HCT116 (cell line): ENCODE measurements at regions not wholly inside any gene's neighbourhood (a gene's known extent, or its start where the extent isn't known, plus 50 kb on each side); places are given as distances from the start of the nearest gene placed in this dataset.

Experiments
- EGR1 ChIP-seq: IDR thresholded peaks from 2 replicates; pipeline ENCODE4 v1.6.1; 2012; ENCODE audit warnings: low read depth
- EZH2 ChIP-seq: fragments of 200-600 bp; sonication (generic); IDR thresholded peaks from 2 replicates; pipeline ENCODE4 v1.6.1; 2017; ENCODE audit warnings: antibody characterized with exemption, mixed run types
- EZH2phosphoT487 ChIP-seq: fragments of 200-600 bp; IDR thresholded peaks from 2 replicates; pipeline ENCODE4 v1.6.1; 2018; ENCODE audit warnings: antibody characterized with exemption, borderline replicate concordance
- POLR2A ChIP-seq: IDR thresholded peaks from 2 replicates; pipeline ENCODE4 v1.7.0; 2011; ENCODE audit warnings: borderline replicate concordance; ENCODE audit not compliant: insufficient read depth, insufficient read length; ENCODE audit errors: extremely low read depth
- POLR2AphosphoS5 ChIP-seq: IDR thresholded peaks from 2 replicates; pipeline ENCODE4 v1.6.1; 2011; ENCODE audit warnings: mild to moderate bottlenecking, low read depth, low read length, moderate library complexity
- RAD21 ChIP-seq: IDR thresholded peaks from 2 replicates; pipeline ENCODE4 v1.6.1; 2012; ENCODE audit warnings: low read depth, mild to moderate bottlenecking
- SIN3A ChIP-seq: IDR thresholded peaks from 2 replicates; pipeline ENCODE4 v1.6.1; 2012; ENCODE audit warnings: low read depth
- SP1 ChIP-seq: IDR thresholded peaks from 2 replicates; pipeline ENCODE4 v1.6.1; 2012; ENCODE audit warnings: low read depth
- TCF7L2 ChIP-seq: IDR thresholded peaks from 2 replicates; pipeline ENCODE4 v1.7.0; 2011; ENCODE audit warnings: borderline replicate concordance, inconsistent platforms; ENCODE audit not compliant: insufficient read depth, insufficient read length; ENCODE audit errors: extremely low read depth
- YY1 ChIP-seq: IDR thresholded peaks from 2 replicates; pipeline ENCODE4 v1.6.1; 2011; ENCODE audit warnings: low read length, low read depth, moderate library complexity, mild to moderate bottlenecking; ENCODE audit not compliant: insufficient replicate concordance; ENCODE audit errors: extremely low read depth
- ZNF274 ChIP-seq: fragments of 200-500 bp; sonication (Bioruptor generic); IDR thresholded peaks from 2 replicates; pipeline ENCODE4 v1.6.1; 2014; ENCODE audit warnings: mild to moderate bottlenecking, low read depth, low read length, inconsistent platforms
- TF ChIP-seq, protein P1 (sequence below), 3 experiments: fragments of 200-600 bp in 1 of 3; sonication (generic) in 1 of 3; IDR thresholded peaks in 2 of 3; conservative IDR thresholded peaks in 1 of 3; 2 replicates each; pipeline ENCODE4 v1.5.1; 2012 to 2017; ENCODE audit warnings: low read depth in 2 of 3, low read length in 2 of 3, antibody characterized with exemption in 1 of 3, borderline replicate concordance in 1 of 3, control low read depth in 1 of 3, mild to moderate bottlenecking in 1 of 3, mixed read lengths in 1 of 3, mixed run types in 1 of 3, moderate library complexity in 1 of 3; ENCODE audit not compliant: insufficient read depth in 1 of 3
- TF ChIP-seq, protein P2 (sequence below): IDR thresholded peaks from 2 replicates; pipeline ENCODE4 v1.6.1; 2012
- TF ChIP-seq, protein P3 (sequence below): IDR thresholded peaks from 2 replicates; pipeline ENCODE4 v1.6.1; 2012; ENCODE audit warnings: low read depth

DNA sequence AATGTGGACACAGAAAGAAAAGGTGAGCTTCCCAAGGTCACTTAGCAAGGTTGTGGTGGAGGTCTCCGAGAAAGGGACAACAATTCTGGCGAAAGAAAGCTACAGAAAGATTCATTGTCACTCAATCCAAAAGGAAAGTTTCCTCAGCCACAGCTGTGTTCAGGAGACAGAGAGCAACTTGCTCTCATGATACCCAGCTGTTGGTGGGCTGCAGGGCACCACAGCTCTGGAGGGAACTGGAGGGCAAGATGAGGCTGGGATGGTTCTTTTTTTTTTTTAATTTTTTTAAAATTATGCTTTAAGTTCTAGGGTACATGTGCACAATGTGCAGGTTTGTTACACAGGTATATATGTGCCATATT is 50.7 kb upstream of the VTCN1 start:
- TF ChIP-seq, protein P1, sequence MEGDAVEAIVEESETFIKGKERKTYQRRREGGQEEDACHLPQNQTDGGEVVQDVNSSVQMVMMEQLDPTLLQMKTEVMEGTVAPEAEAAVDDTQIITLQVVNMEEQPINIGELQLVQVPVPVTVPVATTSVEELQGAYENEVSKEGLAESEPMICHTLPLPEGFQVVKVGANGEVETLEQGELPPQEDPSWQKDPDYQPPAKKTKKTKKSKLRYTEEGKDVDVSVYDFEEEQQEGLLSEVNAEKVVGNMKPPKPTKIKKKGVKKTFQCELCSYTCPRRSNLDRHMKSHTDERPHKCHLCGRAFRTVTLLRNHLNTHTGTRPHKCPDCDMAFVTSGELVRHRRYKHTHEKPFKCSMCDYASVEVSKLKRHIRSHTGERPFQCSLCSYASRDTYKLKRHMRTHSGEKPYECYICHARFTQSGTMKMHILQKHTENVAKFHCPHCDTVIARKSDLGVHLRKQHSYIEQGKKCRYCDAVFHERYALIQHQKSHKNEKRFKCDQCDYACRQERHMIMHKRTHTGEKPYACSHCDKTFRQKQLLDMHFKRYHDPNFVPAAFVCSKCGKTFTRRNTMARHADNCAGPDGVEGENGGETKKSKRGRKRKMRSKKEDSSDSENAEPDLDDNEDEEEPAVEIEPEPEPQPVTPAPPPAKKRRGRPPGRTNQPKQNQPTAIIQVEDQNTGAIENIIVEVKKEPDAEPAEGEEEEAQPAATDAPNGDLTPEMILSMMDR (IDR thresholded peaks at IDR 0.05 in 2 of 3, conservative IDR thresholded peaks at IDR 0.05 in 1 of 3; ENCODE audit: borderline replicate concordance in 1 of 3, insufficient read depth in 1 of 3, low read depth in 2 of 3, low read length in 2 of 3) = no peak
- TF ChIP-seq POLR2A (no peak), EGR1 (no peak), ZNF274 (no peak), YY1 (no peak), SP1 (no peak), EZH2phosphoT487 (no peak), RAD21 (no peak), EZH2 (no peak), TCF7L2 (no peak), SIN3A (no peak), POLR2AphosphoS5 (no peak)
- TF ChIP-seq, protein P2, sequence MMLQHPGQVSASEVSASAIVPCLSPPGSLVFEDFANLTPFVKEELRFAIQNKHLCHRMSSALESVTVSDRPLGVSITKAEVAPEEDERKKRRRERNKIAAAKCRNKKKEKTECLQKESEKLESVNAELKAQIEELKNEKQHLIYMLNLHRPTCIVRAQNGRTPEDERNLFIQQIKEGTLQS = no peak
- TF ChIP-seq, protein P3, sequence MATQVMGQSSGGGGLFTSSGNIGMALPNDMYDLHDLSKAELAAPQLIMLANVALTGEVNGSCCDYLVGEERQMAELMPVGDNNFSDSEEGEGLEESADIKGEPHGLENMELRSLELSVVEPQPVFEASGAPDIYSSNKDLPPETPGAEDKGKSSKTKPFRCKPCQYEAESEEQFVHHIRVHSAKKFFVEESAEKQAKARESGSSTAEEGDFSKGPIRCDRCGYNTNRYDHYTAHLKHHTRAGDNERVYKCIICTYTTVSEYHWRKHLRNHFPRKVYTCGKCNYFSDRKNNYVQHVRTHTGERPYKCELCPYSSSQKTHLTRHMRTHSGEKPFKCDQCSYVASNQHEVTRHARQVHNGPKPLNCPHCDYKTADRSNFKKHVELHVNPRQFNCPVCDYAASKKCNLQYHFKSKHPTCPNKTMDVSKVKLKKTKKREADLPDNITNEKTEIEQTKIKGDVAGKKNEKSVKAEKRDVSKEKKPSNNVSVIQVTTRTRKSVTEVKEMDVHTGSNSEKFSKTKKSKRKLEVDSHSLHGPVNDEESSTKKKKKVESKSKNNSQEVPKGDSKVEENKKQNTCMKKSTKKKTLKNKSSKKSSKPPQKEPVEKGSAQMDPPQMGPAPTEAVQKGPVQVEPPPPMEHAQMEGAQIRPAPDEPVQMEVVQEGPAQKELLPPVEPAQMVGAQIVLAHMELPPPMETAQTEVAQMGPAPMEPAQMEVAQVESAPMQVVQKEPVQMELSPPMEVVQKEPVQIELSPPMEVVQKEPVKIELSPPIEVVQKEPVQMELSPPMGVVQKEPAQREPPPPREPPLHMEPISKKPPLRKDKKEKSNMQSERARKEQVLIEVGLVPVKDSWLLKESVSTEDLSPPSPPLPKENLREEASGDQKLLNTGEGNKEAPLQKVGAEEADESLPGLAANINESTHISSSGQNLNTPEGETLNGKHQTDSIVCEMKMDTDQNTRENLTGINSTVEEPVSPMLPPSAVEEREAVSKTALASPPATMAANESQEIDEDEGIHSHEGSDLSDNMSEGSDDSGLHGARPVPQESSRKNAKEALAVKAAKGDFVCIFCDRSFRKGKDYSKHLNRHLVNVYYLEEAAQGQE = no peak
